Keratinocyte (primary cell): ENCODE measurements at regions not wholly inside any gene's neighbourhood (a gene's known extent, or its start where the extent isn't known, plus 50 kb on each side); places are given as distances from the start of the nearest gene placed in this dataset.

ENCODE experiments used
- EZH2 ChIP-seq: IDR thresholded peaks from one replicate; pipeline ENCODE4 v1.6.1; 2012; ENCODE audit warnings: inconsistent platforms, mild to moderate bottlenecking, low read length, moderate library complexity
- TF ChIP-seq, protein P1 (sequence below), 3 experiments: IDR thresholded peaks in 1 of 3; conservative IDR thresholded peaks in 1 of 3; optimal IDR thresholded peaks in 1 of 3; 2 replicates in 2 of 3; 3 replicates in 1 of 3; pipeline versions ENCODE3 to v1.5.1; 2011; ENCODE audit warnings: low read length in 3 of 3, mild to moderate bottlenecking in 3 of 3, moderate library complexity in 2 of 3, control low read depth in 1 of 3, inconsistent platforms in 1 of 3; ENCODE audit not compliant: insufficient read depth in 2 of 3; ENCODE audit errors: extremely low read depth in 1 of 3

DNA sequence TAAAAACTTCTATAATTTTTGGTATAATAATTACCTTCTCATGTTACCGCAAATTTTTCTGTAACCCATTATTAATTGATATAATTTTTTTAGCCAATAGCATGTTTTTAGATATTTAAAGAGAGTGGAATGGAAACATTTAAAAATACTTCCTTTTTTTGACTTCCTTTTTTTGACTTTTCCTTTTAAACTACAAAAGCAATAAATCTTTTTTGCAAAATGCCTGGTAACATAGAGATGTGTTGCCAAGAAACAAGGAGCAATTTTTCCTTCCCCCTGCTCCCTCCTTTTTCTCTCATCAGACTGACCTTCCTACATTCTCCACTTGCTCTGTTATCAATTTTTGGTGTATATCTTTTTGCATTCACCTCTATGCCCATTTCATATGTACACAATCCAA lies 666.2 kb downstream of the ADGRL2 start:
- no peak for TF ChIP-seq EZH2
- TF ChIP-seq, protein P1, sequence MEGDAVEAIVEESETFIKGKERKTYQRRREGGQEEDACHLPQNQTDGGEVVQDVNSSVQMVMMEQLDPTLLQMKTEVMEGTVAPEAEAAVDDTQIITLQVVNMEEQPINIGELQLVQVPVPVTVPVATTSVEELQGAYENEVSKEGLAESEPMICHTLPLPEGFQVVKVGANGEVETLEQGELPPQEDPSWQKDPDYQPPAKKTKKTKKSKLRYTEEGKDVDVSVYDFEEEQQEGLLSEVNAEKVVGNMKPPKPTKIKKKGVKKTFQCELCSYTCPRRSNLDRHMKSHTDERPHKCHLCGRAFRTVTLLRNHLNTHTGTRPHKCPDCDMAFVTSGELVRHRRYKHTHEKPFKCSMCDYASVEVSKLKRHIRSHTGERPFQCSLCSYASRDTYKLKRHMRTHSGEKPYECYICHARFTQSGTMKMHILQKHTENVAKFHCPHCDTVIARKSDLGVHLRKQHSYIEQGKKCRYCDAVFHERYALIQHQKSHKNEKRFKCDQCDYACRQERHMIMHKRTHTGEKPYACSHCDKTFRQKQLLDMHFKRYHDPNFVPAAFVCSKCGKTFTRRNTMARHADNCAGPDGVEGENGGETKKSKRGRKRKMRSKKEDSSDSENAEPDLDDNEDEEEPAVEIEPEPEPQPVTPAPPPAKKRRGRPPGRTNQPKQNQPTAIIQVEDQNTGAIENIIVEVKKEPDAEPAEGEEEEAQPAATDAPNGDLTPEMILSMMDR (optimal IDR thresholded peaks at IDR 0.05 in 1 of 3, IDR thresholded peaks at IDR 0.05 in 1 of 3, conservative IDR thresholded peaks at IDR 0.05 in 1 of 3; ENCODE audit: extremely low read depth in 1 of 3, insufficient read depth in 2 of 3, low read length in 3 of 3): no peak
